Prostate gland (tissue), 2 donors: ENCODE measurements at regions not wholly inside any gene's neighbourhood (a gene's known extent, or its start where the extent isn't known, plus 50 kb on each side); places are given as distances from the start of the nearest gene placed in this dataset.

Source experiments
- CTCF ChIP-seq, 4 experiments: fragments of 200-600 bp in 2 of 4; fragments of 450-650 bp in 2 of 4; sonication (generic) in 2 of 4; IDR thresholded peaks; 1 replicate in 3 of 4; 2 replicates in 1 of 4; pipeline ENCODE4 v1.5.1; 2016 to 2019; ENCODE audit warnings: antibody characterized with exemption in 4 of 4, mild to moderate bottlenecking in 2 of 4, moderate library complexity in 2 of 4
- POLR2A ChIP-seq: fragments of 450-650 bp; IDR thresholded peaks from one replicate; pipeline ENCODE4 v1.6.1; 2016; ENCODE audit warnings: antibody characterized with exemption, mild to moderate bottlenecking

GRCh38 chr16:9365370-9365728, 273.9 kb downstream of the HAPSTR1 start:
- no peak for TF ChIP-seq CTCF (IDR thresholded peaks at IDR 0.05)
- no peak for TF ChIP-seq POLR2A
